HEK293T (cell line): ENCODE measurements at regions not wholly inside any gene's neighbourhood (a gene's known extent, or its start where the extent isn't known, plus 50 kb on each side); places are given as distances from the start of the nearest gene placed in this dataset.

Experiments used
- FOXM1 ChIP-seq: fragments of 450-650 bp; IDR thresholded peaks from 2 replicates; pipeline ENCODE4 v1.6.1; 2017; ENCODE audit warnings: mild to moderate bottlenecking, borderline replicate concordance
- SP1 ChIP-seq: fragments of 450-650 bp; IDR thresholded peaks from 2 replicates; pipeline ENCODE4 v1.6.1; 2017

DNA sequence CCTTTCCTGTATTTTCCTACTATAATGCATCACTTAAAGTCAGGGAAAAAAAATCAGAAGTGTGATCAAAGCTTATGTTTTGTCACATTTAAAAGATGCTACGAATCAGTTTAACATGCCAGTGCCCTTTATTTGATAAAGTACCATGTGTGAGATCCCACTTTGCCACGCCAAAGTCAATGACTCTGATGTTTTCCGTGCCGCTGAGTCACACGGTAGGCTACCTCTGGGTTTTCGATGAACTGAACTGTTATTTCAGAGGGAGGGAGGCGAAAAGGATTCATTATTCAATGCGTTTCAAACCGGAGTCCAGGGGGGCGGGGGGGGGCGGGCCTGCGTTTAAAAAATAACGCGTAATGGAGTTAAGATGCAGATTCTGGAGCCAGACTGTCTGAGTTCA lies 203.0 kb downstream of the ABHD5 start:
- TF ChIP-seq SP1 (no peak), FOXM1 (no peak)
